ENCODE measurements at regions not wholly inside any gene's neighbourhood (a gene's known extent, or its start where the extent isn't known, plus 50 kb on each side); places are given as distances from the start of the nearest gene placed in this dataset.
A peak's percentile ranks its signal among the peaks of the same experiment; 100 is the strongest.

GRCh38 chr5:100430268-100431195 lies 104.6 kb upstream of the FAM174A start:
- H3K4me2 ChIP-seq (ENCODE audit: low read length): no peak overlapping the region
- intact Hi-C loops (cut with micrococcal nuclease; ENCODE audit: unreplicated experiment): loop anchor here (10.0 kb wide), 1 partner anchor 614 kb away; no protein-coding TSS in a partner anchor
- TF ChIP-seq CTCF (conservative IDR thresholded peaks at IDR 0.05; ENCODE audit: low read length): peak; percentile 93
- TF ChIP-seq EZH2phosphoT487 (IDR thresholded peaks at IDR 0.05; ENCODE audit: borderline replicate concordance, low read depth, low read length): no peak
- H3K4me1 ChIP-seq (ENCODE audit: insufficient read depth, low read length, poor library complexity, severe bottlenecking): no peaks in the 10 kb centered on the region
- H3K9me2 ChIP-seq (ENCODE audit: insufficient read depth, low read length): no peaks in the 10 kb centered on the region
- no peak overlapping the region for H3K27ac ChIP-seq (ENCODE audit: low read depth, low read length, poor library complexity, severe bottlenecking)
- BruUV-seq (replicated peaks): no TSS peak
- H4K20me1 ChIP-seq (ENCODE audit: insufficient read depth, low read length): no peaks in the 10 kb centered on the region
- CTCF ChIA-PET (ENCODE audit: unreplicated experiment): no interaction called here
- H2AFZ ChIP-seq (ENCODE audit: low read length): no peak overlapping the region
- no peaks in the 10 kb centered on the region for H3K79me2 ChIP-seq (ENCODE audit: insufficient read depth, low read depth, low read length)
- no peaks in the 10 kb centered on the region for H3K36me3 ChIP-seq (ENCODE audit: insufficient read depth, low read length)
- no peak overlapping the region for H3K4me3 ChIP-seq (ENCODE audit: low read depth, low read length, poor library complexity, severe bottlenecking)
- POLR2A ChIA-PET: no interaction called here
- DNase-seq (ENCODE audit: low spot score): peak; percentile 53
- 0 out of 2 replicates have a peak, but pooled peaks cover 2% of the 10 kb centered on the region for H3K9me3 ChIP-seq (ENCODE audit: low read length)

DNA sequence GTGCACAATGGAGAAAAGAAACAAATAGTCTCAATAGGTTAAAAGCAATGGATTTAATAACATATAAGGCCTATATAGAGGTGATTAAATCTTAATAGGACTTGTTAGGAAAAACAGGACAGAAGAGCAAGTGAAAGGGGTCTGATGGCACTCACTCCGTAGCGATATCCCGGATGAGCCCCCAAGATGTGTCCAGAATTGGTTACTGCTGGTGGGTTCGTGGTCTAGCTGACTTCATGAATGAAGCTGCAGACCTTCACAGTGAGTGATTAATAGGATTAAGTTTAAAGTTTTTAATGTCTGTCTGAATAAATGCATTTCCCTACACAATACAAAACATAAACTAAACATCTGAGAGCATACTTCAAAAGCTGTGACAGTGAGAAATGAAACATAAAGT lies 110.4 kb upstream of the FAM174A start:
- no peak overlapping the region for H3K4me2 ChIP-seq (ENCODE audit: low read length)
- H3K79me2 ChIP-seq (ENCODE audit: insufficient read depth, low read depth, low read length): no peaks in the 10 kb centered on the region
- no peak overlapping the region for H3K4me3 ChIP-seq (ENCODE audit: low read depth, low read length, poor library complexity, severe bottlenecking)
- H2AFZ ChIP-seq (ENCODE audit: low read length): no peak overlapping the region
- POLR2A ChIA-PET: interaction anchor here (0.6 to 0.7 kb wide), 2 partner anchors 734 to 1229 kb away, joined by 3 read pairs; no protein-coding TSS in a partner anchor
- TF ChIP-seq EZH2phosphoT487 (IDR thresholded peaks at IDR 0.05; ENCODE audit: borderline replicate concordance, low read depth, low read length) (no peak), CTCF (conservative IDR thresholded peaks at IDR 0.05; ENCODE audit: low read length) (no peak)
- no peak overlapping the region for H3K27ac ChIP-seq (ENCODE audit: low read depth, low read length, poor library complexity, severe bottlenecking)
- H4K20me1 ChIP-seq (ENCODE audit: insufficient read depth, low read length): 0 out of 2 replicates have a peak, but pooled peaks cover 3% of the 10 kb centered on the region
- H3K36me3 ChIP-seq (ENCODE audit: insufficient read depth, low read length): no peaks in the 10 kb centered on the region
- CTCF ChIA-PET (ENCODE audit: unreplicated experiment): no interaction called here
- BruUV-seq (replicated peaks): no TSS peak
- no peaks in the 10 kb centered on the region for H3K9me2 ChIP-seq (ENCODE audit: insufficient read depth, low read length)
- intact Hi-C loops (cut with micrococcal nuclease; ENCODE audit: unreplicated experiment): no loop called here
- H3K9me3 ChIP-seq (ENCODE audit: low read length): 0 out of 2 replicates have a peak, but pooled peaks cover 4% of the 10 kb centered on the region
- DNase-seq (ENCODE audit: low spot score): no peak
- no peaks in the 10 kb centered on the region for H3K4me1 ChIP-seq (ENCODE audit: insufficient read depth, low read length, poor library complexity, severe bottlenecking)

- 0 out of 2 replicates have a peak, but pooled peaks cover 4% of the 10 kb centered on the region for H3K9me3 ChIP-seq (ENCODE audit: low read length)
- TF ChIP-seq CTCF (conservative IDR thresholded peaks at IDR 0.05; ENCODE audit: low read length): no peak
- no peak for TF ChIP-seq EZH2phosphoT487 (IDR thresholded peaks at IDR 0.05; ENCODE audit: borderline replicate concordance, low read depth, low read length)
- H2AFZ ChIP-seq (ENCODE audit: low read length): no peak overlapping the region
- no peak for DNase-seq (ENCODE audit: low spot score)
- no peaks in the 10 kb centered on the region for H3K79me2 ChIP-seq (ENCODE audit: insufficient read depth, low read depth, low read length)
- H3K9me2 ChIP-seq (ENCODE audit: insufficient read depth, low read length): no peaks in the 10 kb centered on the region
- H3K36me3 ChIP-seq (ENCODE audit: insufficient read depth, low read length): no peaks in the 10 kb centered on the region
- BruUV-seq (replicated peaks): no TSS peak
- no peak overlapping the region for H3K4me2 ChIP-seq (ENCODE audit: low read length)
- ChIA-PET POLR2A (interaction anchor here (0.7 kb wide), 2 partner anchors 733 to 1708 kb away, joined by 3 read pairs; no protein-coding TSS in a partner anchor), CTCF (ENCODE audit: unreplicated experiment) (no interaction called here)
- H4K20me1 ChIP-seq (ENCODE audit: insufficient read depth, low read length): 0 out of 2 replicates have a peak, but pooled peaks cover 3% of the 10 kb centered on the region
- no peaks in the 10 kb centered on the region for H3K4me1 ChIP-seq (ENCODE audit: insufficient read depth, low read length, poor library complexity, severe bottlenecking)
- H3K4me3 ChIP-seq (ENCODE audit: low read depth, low read length, poor library complexity, severe bottlenecking): no peak overlapping the region
- intact Hi-C loops (cut with micrococcal nuclease; ENCODE audit: unreplicated experiment): no loop called here
- H3K27ac ChIP-seq (ENCODE audit: low read depth, low read length, poor library complexity, severe bottlenecking): no peak overlapping the region
Measured at GRCh38 chr5:100424017-100424416, 111.2 kb upstream of the FAM174A start.
